Stimulated activated CD4-positive, alpha-beta T cell treated with anti-CD3 and anti-CD28 coated beads, Interleukin-2, amount 100 ng/mL, for 48 hours (primary cell): ENCODE measurements at regions not wholly inside any gene's neighbourhood (a gene's known extent, or its start where the extent isn't known, plus 50 kb on each side); places are given as distances from the start of the nearest gene placed in this dataset.

Source experiments
- DNase-seq, 2 donors: peaks; one replicate each; pipeline ENCODE4 v3.0.0-alpha.2; 2020

DNA sequence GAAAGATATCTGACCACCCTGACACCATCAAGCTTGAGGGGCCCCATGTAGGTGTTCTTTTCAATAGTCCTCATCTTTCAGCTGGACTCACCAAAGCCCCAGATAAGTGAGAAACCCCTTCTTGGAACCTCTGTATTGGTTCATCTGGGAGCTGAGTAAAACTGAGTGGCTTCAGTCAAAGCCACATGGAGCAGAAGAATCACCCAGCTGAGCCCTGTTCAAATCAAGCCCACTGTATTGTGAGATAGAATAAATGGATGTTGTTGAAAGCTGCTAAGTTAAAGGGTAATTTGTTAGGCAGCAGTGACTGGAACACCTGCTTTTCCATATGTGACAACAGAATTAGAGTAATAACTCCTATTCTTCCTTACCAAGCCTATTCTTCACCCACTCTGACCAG is 64.8 kb upstream of the SDK1 start:
- no peak for DNase-seq

DNA sequence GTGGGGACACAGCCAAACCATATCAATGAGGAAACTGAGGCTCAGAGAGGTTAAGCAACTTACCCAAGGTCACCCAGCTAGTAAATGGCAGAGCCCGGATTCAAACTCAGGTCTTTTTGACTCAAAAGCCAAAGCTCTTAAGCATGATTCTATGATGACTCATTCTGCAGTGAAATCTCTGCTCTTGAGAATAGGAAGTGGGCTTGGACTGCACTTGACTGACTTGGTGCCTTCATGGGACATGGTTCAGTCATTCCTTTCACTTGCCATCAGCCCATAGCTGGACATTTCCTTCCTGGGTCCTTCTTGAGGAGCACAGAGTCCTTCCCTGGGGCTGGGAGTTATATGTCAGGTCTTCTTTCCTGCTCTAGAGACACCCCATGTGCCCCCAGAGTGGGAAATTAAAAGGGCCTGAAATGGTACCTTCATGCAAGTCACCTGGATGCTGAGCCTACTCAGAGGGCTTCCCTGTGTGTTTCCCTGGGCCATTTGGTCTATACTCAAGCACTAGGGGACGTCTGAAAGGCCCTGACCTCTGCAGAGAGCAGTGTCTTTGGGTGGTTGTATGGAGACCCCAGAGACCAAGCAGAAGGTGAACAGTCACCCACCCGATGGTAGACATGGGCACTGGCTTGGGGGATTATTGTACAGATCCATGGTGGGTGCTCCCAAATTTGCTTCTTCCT is 62.4 kb upstream of the SDK1 start:
- DNase-seq = no peak

DNA sequence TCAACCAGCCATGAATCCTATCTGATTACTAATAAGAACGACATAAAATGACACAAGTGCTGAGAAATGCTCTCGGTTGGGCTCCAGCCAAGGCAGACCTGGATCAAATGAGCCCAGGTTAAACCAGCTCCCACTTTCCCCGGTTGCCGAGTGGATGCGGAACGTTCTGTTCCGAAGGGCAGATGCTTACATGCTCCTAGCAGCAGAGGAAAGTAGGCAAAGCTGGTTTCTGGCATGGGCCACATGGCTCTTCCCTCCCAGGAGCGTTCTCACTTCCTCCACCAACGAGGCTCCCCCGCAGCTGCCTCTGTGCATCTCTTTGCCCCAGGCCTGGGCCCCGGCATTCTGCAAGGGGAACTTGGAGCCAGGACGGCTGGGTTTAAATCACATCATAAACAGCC is 61.8 kb upstream of the SDK1 start:
- DNase-seq = no peak

DNA sequence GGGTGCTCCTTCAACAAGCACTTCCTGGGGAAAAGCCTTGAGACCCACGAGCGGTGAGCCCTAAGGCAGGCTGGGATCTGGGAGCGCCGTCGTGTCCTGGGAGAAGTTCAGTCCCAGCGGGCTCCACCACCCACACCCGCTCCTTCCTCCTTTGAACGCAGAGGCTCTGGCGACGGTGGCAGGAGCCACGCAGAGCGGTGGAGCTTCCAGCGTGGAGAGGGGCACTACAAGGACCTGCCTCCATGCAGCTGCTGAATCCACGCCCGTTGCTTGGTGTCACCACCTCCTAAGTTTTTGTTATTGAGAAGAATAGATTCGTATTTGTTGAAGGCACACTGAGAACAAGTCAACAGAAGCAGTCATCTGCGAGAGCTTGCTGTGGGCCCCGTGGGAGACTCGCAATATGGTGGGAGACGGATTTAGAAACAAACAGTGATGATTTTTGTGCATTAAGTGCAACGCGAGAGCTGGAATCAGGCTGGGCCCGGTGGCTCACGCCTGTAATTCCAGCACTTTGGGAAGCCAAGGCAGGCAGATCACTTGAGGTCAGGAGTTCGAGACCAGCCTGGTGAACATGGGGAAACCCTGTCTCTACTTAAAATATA is 60.1 kb upstream of the SDK1 start:
- no peak for DNase-seq

DNA sequence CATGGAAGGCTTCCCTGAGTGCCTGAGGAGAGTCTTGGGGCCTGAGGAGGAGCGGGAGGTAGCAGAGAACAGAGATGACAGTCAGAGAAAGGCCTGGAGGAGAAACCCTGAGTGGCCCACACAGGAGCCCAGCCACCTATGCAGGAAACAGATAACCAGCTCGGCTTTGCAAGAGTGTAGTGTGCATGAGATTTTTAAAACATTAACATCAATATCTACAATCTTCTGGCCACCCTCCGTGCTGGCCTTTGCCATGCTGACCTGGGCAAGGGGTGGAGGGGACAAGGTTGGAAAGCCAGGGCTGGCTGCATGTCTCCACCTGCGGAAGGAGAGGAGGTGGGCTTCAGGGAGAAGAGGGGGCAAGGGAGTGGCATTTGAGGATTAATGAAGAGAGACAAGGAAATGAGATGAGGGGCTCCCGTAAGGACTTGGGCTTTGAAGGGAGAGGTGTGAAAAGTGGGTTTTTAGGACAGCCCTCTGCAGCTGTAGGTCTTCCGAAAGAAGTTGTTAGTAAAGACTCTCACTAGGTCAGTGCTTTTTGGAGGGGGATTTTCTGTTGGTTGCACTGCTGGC is 59.3 kb upstream of the SDK1 start:
- DNase-seq = no peak

DNA sequence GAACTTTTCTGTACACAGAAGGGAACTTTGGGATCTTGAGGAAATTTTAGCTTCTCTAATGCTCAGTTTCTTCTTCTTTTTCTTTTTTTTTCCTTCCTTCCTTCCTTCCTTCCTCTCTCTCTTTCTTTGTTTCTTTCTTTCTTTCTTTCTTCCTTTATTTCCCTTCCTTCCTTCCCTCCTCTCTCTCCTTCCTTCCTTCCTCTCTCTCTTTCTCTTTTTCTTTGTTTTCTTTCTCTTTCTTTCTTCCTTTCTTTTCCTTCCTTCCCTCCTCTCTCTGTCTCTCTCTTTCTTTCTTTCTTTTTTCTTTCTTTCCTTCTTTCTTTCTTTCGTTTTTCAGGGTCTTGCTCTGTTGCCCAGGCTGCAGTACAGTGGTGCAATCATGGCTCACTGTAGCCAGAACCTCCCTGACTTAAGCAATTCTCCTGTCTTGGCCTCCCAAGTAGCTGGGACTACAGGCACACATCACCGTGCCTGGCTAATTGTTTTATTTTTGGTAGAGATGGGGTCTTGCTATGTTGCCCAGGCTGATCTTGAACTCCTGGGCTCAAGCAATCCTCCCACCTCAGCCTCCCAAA is 58.6 kb upstream of the SDK1 start:
- DNase-seq = no peak

DNA sequence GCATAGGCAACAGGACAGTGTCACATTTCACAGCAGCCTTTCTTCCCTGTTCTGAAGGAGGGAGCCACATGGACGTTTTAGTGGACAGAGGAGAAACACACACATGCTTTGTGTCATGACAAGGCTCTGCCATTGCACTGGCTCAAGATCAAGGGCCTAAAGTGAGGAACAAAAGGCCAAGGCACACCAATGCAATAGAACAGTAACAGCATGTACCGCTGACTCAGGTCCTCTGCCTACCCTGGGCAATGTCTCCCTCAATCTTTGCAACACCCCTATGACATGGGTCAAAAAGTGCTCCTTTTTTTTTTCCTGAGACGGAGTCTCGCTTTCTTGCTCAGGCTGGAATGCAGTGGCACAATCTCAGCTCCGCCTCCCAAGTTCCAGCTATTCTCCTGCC is 57.8 kb upstream of the SDK1 start:
- DNase-seq = no peak

DNA sequence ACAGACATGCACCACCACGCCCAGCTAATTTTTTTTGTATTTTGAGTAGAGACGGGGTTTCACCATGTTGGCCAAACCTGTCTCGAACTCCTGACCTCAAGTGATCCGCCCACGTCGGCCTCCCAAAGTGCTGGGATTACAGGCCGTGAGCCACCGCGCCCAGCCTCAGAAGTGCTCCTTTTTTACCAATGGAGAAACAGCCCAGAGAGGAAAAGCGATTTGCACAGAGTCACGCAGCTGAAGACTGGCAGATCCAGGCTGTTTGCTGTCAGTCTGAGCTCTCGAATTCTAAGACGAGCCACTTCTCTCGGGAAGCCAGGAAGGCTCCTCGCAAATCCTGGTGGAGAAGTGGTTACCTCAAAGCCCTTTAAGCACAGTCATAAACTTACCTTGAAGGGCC is 57.4 kb upstream of the SDK1 start:
- no peak for DNase-seq

DNA sequence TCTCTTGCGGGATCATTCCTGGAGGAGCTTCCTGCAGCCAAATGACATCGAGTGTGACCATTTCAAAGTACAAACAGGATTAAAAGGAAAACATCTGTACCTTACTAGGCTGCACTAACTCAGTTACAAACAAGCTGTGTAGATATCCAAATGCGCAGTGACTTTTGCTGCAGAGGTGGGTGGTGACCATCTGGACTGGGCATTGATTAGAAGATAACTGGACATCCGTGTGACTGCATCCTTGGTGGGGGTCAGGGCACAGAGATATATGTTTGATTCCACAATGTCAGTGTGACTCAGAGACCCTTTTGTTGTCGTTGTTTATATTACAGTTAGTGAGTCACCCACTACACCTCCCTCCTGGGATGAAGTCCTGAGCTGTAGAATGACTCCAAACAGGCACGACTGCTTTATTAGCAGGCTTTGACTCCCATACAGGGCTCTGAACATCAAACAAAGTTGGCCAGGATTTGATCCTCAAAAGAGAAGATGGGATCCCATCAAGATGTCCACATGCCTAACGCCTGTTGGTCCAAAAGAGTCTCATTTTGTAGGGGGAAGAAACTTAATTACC is 56.7 kb upstream of the SDK1 start:
- no peak for DNase-seq

DNA sequence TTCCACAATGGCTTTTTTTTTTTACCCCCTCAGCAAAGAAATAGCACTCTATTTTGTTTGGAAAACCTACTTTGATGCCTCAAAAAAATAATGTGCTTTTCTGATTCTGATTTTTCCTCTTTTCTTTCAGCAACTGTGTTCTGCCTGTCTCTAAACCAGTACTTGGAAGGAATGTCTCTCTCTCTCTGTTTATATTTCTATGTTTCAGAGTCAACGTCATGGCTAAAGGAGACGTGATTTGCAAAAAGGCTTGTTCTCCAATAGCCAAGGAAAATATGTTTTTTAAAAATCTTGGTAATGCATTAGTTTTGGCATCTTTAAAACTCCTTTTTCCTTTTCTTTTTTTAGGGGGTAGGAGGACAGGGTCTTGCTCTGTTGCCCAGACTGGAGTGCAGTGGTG is 56.0 kb upstream of the SDK1 start:
- DNase-seq = no peak

DNA sequence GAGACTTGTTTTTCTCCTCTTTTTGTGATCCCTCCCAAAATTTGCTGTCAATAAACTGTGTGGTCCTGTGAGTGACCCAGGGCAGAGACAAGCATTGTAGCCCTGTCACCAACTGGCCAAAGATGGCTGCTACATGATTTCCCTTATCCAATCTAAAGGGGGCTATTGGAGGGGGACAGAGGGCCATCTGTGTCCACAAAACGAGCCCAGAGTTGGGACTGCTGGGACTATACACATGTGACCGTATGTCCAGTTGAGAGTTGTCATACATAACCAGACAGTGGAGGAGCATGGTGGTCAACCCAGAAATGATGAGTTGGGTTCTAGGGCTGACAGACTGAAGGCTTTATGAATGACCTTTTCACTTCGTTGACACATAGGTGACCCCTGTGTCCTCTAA is 55.3 kb upstream of the SDK1 start:
- no peak for DNase-seq

DNA sequence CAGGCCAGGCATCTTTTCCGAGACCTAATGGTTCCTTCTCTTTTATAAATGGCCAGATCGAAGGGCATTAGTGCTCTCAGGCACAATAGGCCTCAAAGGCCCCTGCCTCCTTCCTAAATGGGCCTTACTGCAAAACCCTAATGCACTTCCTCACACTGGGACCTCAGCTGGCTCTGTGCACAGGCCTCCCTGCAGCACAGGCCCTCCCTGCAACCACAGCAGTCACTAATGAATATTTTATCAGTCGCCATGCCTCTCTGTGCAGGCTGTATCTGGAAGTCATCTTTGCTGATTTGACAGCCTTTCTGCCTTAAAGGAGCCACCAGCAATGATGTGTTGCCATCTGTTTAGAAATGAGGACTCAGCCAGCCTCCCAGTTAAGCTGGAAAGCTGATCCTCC is 54.9 kb upstream of the SDK1 start:
- DNase-seq = no peak

DNA sequence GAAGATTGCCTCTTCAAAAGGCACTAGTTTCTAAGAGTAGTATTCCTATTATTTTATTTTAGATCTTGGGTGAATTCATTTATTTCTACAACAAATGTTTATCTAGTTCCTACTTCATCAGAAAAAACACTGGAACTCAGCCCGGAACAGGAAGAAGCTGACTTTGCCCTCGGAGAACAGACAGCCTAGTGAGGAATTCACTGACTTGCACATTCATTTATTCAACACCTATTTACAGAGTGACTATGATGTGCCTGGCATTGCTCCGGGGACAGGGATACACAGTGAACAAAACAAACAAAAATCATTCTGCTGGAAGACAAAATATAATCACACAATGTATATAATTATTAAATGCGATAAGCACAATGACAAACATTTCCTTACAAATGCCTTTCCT is 54.4 kb upstream of the SDK1 start:
- DNase-seq = no peak

DNA sequence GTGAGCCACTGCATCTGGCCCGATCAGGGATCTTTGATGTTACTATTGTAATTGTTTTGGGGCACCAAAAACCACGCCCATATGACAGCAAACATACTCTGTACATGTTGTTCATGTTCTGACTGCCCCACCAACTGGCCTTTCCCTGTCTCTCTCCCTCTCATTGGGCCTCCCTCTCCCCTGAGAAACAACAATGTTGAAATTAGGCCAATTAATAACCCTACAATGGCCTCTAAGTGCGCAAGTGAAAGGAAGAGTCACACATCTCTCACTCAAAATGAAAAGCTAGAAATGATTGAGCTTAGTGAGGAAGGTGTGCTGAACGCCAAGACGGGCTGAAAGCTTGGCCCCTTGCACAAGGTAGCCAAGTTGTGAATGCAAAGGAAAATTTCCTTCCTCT is 50.3 kb upstream of the SDK1 start:
- no peak for DNase-seq
